ENCODE measurements at regions not wholly inside any gene's neighbourhood (a gene's known extent, or its start where the extent isn't known, plus 50 kb on each side); places are given as distances from the start of the nearest gene placed in this dataset.

- no peak for TF ChIP-seq CTCF (IDR thresholded peaks at IDR 0.05; ENCODE audit: insufficient read depth, low read length, missing control alignments)
- ChIA-PET POLR2A (no interaction called here), CTCF (interaction anchor here (1.2 to 1.8 kb wide), 2 partner anchors 18 to 150 kb away, joined by 3 to 4 read pairs; partner anchors contain the start of gene PCDH18)
- no peak overlapping the region for H3K4me3 ChIP-seq (ENCODE audit: low read depth, low read length)
- DNase-seq (ENCODE audit: low read depth, low spot score), result no peak
Measured at GRCh38 chr4:137681081-137681480, 148.8 kb upstream of the PCDH18 start.

- no peak overlapping the region for H3K4me3 ChIP-seq (ENCODE audit: low read depth, low read length)
- TF ChIP-seq CTCF (IDR thresholded peaks at IDR 0.05; ENCODE audit: insufficient read depth, low read length, missing control alignments), result no peak
- POLR2A ChIA-PET, result no interaction called here
- DNase-seq (ENCODE audit: low read depth, low spot score), result no peak
- CTCF ChIA-PET, result no interaction called here
Measured at GRCh38 chr4:137678796-137679195, 146.5 kb upstream of the PCDH18 start.

GRCh38 chr4:137677863-137678262, 145.6 kb upstream of the PCDH18 start:
- no peak overlapping the region for H3K4me3 ChIP-seq (ENCODE audit: low read depth, low read length)
- TF ChIP-seq CTCF (IDR thresholded peaks at IDR 0.05; ENCODE audit: insufficient read depth, low read length, missing control alignments), result no peak
- CTCF ChIA-PET, result no interaction called here
- no peak for DNase-seq (ENCODE audit: low read depth, low spot score)
- POLR2A ChIA-PET, result no interaction called here

- CTCF ChIA-PET, result no interaction called here
- no peak for TF ChIP-seq CTCF (IDR thresholded peaks at IDR 0.05; ENCODE audit: insufficient read depth, low read length, missing control alignments)
- POLR2A ChIA-PET, result no interaction called here
- no peak for DNase-seq (ENCODE audit: low read depth, low spot score)
- H3K4me3 ChIP-seq (ENCODE audit: low read depth, low read length), result no peak overlapping the region
Measured at GRCh38 chr4:137676357-137676998, 144.2 kb upstream of the PCDH18 start.

GRCh38 chr4:137674066-137674465, 141.8 kb upstream of the PCDH18 start:
- POLR2A ChIA-PET, result interaction anchor here (0.6 to 0.7 kb wide), 2 partner anchors 12 to 367 kb away, joined by 3 read pairs; no protein-coding TSS in a partner anchor
- no peak for TF ChIP-seq CTCF (IDR thresholded peaks at IDR 0.05; ENCODE audit: insufficient read depth, low read length, missing control alignments)
- DNase-seq (ENCODE audit: low read depth, low spot score), result no peak
- no peak overlapping the region for H3K4me3 ChIP-seq (ENCODE audit: low read depth, low read length)
- CTCF ChIA-PET, result no interaction called here

GRCh38 chr4:137668885-137669545, 136.7 kb upstream of the PCDH18 start:
- DNase-seq (ENCODE audit: low read depth, low spot score), result no peak
- H3K4me3 ChIP-seq (ENCODE audit: low read depth, low read length), result no peak overlapping the region
- no peak for TF ChIP-seq CTCF (IDR thresholded peaks at IDR 0.05; ENCODE audit: insufficient read depth, low read length, missing control alignments)
- ChIA-PET POLR2A (no interaction called here), CTCF (no interaction called here)
